Muscle of arm (tissue), 1 donor: ENCODE measurements at regions not wholly inside any gene's neighbourhood (a gene's known extent, or its start where the extent isn't known, plus 50 kb on each side); places are given as distances from the start of the nearest gene placed in this dataset.

Source experiments
- DNase-seq: peaks from one replicate; pipeline ENCODE4 v3.0.0-alpha.2; 2013

DNA sequence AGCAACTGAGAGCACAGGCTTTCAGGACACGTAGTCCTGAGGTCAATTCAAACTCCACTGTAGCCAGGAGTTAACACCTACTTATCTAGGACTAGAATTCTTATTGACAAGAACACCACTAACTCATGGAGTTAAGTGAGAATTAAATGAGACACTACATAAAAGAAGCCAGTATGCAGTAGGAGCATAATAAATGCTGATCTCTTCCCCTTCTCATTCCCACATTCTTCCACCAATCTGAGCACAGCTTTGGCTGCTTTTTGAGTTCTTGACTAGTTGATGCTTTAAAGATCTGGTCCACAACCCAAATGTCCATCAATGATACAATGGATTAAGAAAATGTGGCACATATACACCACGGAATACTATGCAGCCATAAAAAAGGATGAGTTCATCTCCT is 55.2 kb downstream of the TTC32 start:
- no peak for DNase-seq

DNA sequence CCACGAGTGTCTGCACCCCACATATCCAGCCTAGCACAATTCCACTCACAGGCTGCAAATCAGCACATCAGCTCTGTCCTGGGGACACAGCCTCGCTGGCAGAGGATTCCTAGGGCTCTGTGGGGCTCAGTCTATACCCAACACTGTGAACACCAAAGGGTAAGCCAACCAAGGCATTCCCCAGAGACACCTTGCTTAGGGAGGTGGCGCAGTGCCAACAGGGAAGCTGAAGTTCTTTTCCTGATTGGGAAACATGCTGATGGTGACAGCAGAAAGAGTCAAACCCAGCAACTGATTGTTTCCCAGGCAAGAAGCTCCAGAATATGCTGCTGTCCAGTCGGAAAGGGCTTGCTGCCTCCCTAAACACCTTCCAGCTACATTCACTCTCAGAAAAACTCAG is 55.8 kb downstream of the TTC32 start:
- DNase-seq = no peak

DNA sequence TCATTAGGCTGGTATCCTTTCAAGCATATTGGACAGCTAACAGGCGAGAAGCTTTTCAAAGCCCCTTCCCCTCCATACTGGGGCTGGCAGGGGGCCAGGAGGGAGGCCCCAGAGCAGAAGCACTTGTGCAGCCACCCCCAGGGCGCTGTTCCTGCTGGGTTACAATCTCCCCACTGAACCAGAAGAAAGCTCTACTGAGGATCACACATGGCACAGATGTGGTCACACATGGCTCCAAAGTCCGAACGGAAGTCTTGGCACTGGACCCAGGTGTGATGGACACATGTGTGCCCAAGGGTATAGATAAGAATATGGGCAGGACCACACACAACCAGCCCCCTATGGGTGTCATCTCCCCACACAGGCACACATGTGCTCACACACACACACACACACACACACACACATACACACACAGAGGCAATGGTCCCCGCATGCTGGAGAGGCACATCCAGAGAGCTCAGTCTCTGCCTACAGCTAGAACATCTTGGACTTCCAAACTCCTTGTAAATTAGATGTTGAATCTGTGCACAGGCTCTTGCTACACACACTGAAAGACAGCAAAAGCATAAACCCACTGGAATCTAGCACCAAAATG is 56.4 kb downstream of the TTC32 start:
- no peak for DNase-seq

DNA sequence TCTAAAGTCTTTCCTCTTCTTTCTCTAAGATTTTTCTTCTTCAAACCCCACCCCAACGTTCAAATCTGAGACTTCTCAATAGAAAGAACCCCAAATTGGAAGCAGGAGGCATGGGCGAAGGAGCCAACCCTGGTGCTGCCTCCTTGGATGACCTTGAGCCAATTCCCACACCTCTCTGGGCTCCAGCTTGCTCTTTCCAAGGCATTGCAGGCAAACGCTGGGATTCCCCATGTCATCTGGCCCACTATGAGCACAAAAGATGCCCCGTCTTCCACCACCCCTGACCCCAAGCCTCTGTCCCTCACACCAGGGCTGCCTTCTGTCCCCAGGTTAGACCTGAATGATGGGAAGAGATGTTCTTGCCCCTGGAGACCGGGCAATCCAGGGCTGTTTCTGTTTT is 57.0 kb downstream of the TTC32 start:
- DNase-seq = no peak

DNA sequence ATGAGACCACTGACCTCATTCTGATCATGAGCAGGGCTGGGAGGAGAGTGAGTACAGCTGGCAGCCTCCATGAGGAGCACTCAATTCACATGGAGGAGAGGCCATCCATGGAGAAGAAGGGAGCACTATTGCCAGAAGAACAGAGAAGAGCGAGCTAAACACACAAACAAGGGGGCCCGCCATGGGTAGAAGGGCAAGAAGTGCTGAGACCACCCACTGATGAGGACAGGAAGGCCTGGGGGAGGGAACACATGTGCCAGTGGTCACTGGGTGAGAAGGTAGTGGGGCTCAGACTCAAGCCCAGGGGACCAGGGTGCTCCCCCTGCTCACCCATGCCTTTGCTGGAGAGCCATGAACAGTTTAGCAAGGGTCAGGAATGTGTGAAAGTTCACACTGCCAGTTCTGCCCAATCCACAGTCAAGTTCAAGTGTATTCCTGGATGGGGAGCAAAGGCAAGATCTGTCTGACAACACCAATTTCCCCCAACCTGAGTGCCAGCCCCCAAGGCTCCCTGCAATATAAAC is 57.7 kb downstream of the TTC32 start:
- DNase-seq = no peak

DNA sequence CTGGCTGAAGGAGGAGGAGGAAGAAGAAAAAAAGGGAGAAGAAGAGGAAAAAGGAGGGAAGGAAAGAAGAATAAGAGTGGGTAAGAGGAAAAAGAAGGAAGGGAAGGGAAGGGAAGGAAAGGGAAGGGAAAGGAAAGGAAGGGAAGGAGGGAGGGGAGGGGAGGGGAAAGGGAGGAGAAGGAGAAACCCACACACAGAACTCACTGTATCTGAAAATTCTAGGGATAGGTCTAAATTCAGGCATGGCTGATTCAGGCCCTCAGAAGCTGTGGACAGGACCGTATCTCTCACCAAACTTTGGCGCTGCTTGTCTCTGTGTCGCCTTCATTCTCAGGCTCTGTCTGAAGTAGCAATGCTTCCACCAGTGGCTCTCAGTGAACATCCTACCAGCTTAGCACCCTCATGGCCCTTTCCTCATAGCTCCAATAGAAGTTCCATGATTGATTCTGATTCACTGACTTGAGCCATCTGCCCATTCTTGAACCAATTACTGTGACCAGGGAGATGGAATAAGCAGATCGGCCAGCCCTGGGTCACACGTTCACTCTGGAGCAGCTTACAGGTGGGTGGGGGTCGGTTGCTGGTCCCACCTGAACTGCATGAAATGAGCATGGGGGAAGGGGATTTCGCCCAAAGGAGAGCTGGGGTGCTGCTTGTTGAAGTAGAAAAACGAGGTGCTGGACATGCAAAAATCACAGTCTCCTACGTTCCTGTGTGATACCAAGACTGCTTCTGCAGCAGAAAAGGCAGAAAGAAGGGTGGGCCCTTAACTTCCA is 59.7 kb downstream of the TTC32 start:
- DNase-seq = no peak

DNA sequence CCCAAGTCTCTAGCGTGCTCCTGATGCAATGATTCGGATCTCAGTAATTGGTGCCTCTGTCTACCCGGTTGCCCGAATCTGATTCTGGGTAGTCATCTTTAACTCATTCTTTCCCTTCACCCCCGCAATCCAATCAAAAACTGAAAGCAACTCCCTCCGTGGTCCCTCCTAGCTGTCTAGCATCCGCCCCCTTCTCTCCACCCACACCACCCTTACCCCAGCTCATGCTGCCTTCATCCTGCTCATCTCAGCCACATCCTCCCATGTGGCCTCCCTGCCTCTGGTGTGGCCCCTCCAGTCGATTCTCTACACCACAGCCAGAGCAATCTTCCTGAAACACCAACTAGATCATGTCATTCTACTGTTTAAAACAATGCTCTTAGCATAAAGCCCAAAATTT is 62.3 kb downstream of the TTC32 start:
- DNase-seq = no peak

DNA sequence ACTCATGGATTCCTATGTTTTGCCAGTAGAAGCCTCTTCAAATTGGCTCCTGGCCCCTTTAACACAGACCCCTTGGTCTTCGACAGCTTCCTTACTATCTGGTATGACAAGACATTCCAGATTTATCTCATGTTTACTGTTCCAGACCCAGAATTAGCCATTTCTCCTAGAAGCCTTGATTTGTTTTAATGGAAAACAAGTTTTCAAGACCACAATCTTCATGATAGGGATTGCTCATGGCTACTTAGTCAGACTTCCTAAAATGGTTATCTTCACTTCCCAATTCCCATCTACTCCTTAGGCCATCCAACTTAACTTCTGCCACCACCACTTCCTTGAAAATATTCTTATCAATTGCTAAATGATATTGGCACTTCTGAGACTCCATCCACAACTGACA is 63.2 kb downstream of the TTC32 start:
- DNase-seq = no peak

DNA sequence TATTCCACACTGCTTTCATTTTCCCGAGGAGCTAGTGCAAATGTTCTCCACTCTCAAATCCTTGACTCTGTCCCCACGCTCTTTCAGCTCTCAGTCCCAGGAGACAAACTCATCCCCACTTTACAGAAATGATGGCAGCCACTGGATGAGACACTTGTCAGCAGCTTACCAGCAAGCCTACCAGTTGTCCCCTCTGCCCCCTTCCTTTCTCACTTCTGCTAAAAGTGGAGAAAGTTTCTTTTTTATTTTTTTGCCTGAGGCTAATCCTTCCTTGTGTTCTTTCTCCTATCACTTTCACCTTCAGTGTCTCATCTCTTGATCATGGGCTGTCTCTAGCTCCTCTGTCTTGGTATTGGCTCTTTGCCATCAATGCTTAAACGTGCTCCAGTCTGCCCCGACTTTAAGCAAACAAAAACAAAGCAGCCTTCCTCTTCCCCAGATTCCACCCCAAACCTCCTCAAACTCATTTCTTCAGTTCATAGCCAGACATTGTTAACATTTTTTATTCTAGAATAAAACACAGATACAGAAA is 64.5 kb downstream of the TTC32 start:
- no peak for DNase-seq

DNA sequence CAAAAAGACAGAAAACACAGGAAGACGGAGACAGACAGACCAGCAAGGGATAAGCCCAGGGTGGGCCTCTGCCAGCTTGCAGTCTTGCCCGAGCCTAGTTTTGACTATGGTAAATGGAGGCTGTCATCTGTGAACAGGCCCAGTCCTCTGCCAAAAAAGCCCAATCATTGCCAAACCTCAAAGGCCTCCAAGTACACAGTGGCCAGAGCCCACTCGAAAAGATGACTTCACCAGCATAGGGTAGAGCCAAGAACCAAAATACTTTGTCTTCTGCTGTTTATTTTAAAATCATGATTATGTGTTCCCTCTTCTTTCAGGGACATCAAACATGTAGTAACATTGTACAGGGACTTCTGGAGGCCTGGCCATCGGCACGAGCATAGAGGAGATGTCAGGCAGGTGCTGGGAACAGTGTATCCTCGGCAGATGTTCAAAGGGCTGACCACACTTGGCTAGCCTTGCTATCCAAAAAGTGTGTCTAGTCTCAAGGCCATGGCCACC is 66.0 kb downstream of the TTC32 start:
- DNase-seq = no peak

DNA sequence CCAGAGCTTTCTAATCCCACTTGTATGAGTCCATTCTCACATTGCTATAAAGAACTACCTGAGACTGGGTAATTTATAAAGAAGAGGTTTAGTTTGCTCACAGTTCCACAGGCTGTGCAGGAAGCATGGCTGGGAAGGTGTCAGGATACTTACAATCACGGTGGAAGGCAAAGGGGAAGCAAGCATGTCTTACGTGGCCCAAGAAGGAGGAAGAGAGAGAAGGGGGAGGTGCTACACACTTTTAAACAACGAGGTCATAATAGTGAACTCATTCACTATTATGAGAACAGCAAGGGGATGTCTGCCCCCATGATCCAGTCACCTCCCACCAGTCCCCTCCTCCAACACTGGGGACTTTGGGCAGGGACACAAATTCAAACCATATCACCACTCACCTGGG is 67.8 kb downstream of the TTC32 start:
- no peak for DNase-seq

DNA sequence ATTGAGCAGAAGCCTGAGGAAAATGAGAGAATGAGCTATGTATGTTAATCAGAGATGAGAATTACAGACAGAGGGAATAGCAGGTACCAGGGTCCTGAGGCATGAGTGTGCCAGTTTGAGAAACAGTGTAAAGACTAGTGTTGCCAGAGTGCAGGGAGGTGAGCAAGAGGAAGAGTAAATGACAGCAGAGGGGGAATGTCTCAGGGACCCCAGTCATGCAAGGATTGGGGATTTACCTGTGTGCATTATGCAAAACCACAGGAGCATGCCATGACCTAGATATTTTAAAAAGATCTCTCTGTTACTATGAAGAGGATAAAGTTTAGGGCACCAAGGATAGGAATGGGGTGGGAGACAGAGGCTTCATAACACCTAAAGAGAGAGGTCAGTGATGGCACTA is 72.1 kb downstream of the TTC32 start:
- no peak for DNase-seq

DNA sequence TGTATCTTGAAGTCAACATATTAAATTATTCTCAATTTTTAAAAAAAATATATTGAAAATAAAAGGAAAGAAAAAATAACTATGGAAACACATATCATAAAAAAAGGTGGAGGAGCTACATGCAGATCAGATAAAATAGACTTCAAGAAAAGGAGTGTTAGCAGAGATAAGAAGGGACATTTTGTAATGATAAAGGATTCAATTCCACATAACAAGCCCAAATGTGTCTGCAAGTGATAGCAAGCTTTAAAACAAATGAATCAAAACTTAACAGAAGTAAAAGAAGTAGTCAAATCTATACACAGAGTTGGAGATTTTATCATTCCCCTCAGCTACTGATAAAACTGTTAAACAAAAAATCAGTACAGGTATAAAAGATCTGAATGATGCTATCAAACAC is 74.9 kb downstream of the TTC32 start:
- no peak for DNase-seq

DNA sequence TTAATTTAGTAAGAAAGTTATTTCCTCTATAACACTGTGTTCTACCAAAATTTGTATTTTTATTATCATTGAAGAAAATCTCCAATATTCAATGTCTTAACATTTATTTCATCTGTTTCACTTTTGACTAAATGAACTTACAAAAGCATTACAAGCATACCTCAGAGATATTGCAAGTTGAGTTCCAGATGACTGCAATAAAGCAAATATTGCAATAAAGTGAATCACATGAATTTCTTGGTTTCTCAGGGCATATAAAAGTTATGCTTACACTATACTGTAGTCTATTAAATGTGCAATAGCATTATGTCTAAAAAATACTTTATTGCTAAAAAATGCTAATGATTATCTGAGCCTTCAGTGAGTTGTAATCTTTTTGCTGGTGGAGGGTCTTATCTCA is 78.3 kb downstream of the TTC32 start:
- no peak for DNase-seq

DNA sequence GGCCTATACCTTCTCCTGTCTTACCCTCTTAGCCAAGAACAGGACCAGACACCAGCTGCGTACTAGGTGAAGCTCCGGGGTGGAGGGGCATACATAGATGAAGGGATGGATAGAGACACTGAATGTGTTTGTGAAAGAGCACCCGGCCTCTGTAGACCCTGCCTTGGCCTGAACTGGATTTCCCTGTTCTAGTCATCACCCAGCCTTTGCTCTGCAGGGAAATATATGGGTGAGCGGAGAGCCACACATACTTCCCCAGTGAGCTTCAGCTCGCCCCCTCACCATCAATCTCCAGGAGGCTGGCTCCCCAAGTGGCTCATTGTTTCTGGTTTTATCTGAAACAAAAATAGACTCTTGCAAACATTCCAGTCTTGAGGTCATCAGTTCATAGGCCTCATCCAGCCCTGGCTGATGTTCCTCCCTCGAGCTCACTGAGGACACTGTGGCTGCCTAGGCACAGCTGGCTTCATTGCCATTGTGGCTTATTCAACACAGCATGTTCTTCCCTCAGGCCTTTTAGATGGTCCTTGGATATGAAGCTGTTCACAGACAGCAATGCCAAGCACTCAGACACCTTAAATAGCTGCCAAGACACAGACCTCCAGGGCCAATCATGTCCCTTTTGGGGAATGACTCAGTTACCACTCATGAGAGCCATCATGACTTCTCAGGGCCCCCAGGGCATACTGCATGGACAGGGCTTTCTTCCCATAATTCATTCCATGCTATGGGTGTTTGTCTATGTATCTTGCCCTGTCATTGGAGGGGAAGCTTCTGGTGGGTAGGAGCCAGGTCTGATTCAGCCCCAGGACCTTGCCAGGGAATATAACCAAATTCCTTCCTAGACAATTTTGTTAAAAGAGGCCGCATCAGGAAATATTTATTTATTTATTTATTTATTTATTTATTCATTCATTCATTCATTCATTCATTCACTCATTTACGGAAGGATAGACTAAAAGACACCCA is 82.4 kb downstream of the TTC32 start:
- no peak for DNase-seq

DNA sequence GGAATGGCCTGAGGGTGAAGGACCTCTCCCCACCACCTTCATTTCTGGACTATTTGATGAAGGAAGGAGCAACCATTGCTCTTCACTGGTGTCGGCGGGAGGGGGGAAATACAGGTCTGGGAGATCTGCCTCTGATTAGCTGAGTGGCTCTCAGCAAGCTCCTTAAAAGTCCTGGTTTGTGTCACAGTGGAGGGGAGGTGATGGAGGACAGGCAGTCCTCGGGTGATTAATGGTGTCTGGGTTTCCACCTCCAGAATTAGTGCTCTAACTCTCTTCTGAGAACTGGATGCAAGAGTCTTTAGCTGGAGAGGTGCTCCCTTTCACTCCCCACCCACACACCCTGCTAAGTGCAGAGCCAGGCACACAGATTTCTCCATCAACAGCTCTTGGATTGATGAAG is 83.2 kb downstream of the TTC32 start:
- DNase-seq = no peak

DNA sequence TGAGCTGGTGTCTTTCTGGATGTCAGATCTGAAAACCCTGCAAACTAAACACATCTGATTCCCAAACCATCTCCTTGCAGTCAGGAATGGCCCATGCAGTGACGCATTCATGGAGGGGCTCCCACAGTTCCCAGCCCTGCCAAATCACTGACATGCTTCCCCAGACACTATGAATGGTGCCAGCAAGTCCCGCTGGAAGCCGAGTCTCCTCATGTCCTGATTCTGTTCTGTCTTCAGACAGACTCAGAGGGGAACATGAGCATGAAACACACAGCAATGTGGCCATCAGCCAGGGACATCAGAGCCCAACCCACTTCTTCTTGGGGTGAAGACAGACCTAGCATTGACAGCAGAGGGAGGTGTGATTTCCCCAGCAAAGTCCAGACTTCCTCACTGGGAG is 83.7 kb downstream of the TTC32 start:
- no peak for DNase-seq

DNA sequence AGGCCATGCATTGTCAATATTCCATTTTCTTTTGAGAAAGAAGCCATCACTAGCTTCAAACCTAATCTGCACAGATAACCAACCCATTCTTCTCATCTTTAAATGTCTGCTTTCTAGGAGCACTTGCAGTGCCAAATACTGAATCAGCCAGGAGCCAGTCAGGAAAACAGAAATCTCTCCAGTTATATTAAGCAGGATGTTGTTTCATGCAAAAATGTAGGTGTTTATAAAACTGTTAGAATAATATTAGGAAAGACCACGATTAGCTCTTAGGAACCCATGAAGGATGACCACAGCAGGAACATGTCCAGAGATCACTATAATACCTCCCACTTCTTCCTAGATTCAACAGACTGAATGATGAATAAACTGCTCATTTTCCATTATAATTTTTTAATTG is 86.0 kb downstream of the TTC32 start:
- no peak for DNase-seq

DNA sequence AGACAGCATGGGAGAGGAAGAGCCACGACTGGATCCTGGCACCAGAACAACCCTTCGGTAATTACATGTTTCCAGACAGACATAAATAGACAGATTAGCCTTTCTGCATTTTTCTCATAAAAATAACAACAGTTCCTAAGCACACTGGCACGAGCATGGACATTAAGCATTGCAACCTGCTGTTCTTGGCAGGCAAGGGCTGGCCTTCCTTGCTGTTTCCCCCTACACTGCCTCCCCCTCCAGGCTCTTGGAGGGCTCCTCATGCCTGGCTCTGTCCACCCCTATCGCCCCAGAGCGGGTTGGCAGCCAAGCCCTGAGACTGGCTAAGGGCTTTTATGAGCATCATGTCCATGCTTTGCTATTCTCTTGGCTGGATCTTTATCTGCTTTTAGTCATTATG is 89.6 kb downstream of the TTC32 start:
- DNase-seq = peak; percentile 40

DNA sequence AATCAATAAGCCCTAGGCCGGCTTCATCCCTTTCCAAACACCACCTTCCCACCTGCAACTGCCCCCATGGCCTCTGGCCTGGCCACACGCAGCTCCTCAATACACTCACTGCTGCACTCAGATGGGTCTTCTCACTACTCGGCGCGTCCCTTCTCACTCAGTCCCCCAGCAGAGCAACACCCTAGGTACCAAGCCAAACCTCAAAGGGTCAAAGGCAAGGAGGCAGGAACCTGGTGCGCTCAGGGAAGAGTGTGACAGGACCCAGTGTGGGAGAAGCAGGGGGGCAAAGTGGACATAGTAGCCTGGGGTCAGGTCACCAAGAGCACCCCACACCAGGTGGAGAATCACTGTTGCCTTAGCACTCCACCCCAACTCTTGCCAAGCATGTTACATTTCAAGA is 90.6 kb downstream of the TTC32 start:
- DNase-seq = no peak

DNA sequence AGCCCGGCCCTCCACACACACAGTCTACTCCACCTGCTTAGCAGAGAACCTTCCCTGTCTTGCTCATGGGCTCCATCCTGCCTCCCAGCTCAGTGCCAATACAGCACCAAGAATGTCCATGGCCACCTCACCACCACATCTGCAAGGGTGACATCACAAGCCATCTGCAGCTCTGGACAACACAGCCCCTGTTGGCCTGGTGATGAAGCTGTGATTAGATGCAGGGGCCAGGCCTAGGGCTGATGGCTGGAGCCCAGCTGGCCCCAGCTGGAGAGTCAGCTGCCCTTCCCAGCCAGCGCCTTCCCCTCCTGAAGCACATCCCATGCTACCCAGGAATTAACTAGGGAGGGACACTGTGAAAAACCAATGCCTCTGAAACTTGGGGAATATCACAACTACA is 91.1 kb downstream of the TTC32 start:
- no peak for DNase-seq

DNA sequence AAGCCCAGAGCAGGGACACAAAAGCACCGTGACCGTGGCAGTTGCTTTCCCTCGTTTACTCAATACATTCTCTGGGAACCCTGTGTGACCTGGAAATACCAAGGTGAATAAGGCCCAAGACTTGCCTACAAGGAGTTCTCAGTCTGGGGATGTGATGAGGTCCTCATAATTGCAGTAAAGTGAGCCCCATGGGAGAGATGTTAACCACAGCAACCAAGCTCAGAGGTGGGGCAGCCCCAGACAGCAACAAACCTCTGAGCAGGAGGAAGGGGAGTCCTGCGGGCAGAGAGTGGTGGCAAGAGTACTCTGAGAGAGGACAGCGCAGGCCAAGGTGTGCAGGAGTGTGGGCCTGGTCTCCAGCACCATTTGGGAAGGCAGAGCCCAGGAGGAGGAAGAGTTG is 91.6 kb downstream of the TTC32 start:
- no peak for DNase-seq
